RWPE2 (cell line): ENCODE measurements at regions not wholly inside any gene's neighbourhood (a gene's known extent, or its start where the extent isn't known, plus 50 kb on each side); places are given as distances from the start of the nearest gene placed in this dataset.
"Not testable (repeated sequence)": the region's sequence is repeated elsewhere in the genome, so short reads cannot be mapped to it uniquely, and the experiment has no call there.

Experiments
- ATAC-seq: fragments of 200-7000 bp; cut with Tn5 transposase; 3 replicates; pipeline ENCODE4 v1.9.1; 2021; ENCODE audit warnings: low read depth
- DNase-seq: peaks from one replicate; pipeline ENCODE4 v3.0.0-alpha.2; 2020; ENCODE audit warnings: low spot score
- H3K27ac ChIP-seq: fragments of 450-650 bp; 2 replicates; pipeline ENCODE4 v1.5.1; 2017; ENCODE audit warnings: mild to moderate bottlenecking; ENCODE audit not compliant: poor library complexity, severe bottlenecking
- H3K27me3 ChIP-seq: fragments of 250-450 bp; sonication (Bioruptor Pico); 2 replicates; pipeline ENCODE4 v1.5.1; 2021; ENCODE audit warnings: mild to moderate bottlenecking, moderate library complexity; ENCODE audit not compliant: insufficient read depth, poor library complexity, severe bottlenecking
- H3K36me3 ChIP-seq: fragments of 250-450 bp; sonication (Bioruptor Pico); 2 replicates; pipeline ENCODE4 v1.5.1; 2020; ENCODE audit warnings: low read depth, mild to moderate bottlenecking, moderate library complexity
- H3K4me1 ChIP-seq: fragments of 250-450 bp; sonication (Bioruptor Pico); 2 replicates; pipeline ENCODE4 v1.5.1; 2021; ENCODE audit warnings: mild to moderate bottlenecking, moderate library complexity; ENCODE audit not compliant: insufficient read depth, poor library complexity, severe bottlenecking
- H3K4me3 ChIP-seq: fragments of 250-450 bp; sonication (Bioruptor Pico); 2 replicates; pipeline ENCODE4 v1.5.1; 2021; ENCODE audit warnings: mild to moderate bottlenecking, moderate library complexity; ENCODE audit not compliant: severe bottlenecking
- H3K9me3 ChIP-seq: fragments of 250-450 bp; sonication (Bioruptor Pico); 2 replicates; pipeline ENCODE4 v1.5.1; 2021; ENCODE audit warnings: mild to moderate bottlenecking, moderate library complexity; ENCODE audit not compliant: severe bottlenecking
- TF ChIP-seq, protein P1 (sequence below): fragments of 450-650 bp; IDR thresholded peaks from one replicate; pipeline ENCODE4 v1.5.1; 2017; ENCODE audit warnings: mild to moderate bottlenecking, moderate library complexity; ENCODE audit not compliant: poor library complexity, severe bottlenecking

DNA sequence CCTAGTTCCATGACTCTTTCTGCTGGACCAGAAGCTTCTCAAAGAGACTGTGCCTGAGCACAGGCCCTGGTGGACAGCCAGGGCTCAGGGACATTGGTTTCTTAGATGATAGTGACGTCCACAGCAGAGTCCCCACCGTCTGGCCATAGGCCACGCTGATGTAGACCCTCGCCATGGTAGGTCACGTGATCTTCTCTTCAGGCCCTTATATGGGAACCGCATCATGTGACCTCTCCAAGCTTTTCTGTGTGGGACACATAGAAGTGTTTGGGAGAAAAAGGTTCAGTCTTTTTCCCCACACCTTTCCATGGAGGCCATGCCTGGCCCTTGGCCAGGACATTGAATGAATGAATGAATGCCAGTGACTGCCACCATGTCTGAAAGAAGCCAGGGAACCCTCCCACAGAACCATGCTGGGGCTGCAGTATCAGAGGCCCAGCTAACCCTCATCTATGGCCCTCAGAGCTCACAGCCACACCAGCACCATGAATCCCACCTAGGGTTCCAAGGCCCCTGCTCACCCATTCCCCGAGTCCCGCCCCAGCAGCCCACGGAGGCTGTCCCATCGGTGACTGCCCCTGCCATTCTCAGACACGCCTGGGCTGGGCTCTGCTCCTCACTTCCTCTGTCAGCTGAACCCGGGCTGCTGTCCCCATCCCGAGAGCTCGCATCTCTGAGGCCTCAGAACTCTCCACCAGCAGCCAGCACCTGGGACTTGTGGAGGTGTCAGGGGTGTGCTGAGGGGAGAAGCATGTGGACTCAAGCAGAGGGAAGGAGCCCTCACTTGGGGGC lies 292.1 kb downstream of the ADGRD1 start:
- ATAC-seq = no peak
- Histone ChIP-seq H3K9me3 (no peaks in the 10 kb centered on the region), H3K27me3 (no peaks in the 10 kb centered on the region), H3K36me3 (no peaks in the 10 kb centered on the region), H3K4me3 (no peak overlapping the region), H3K4me1 (no peaks in the 10 kb centered on the region), H3K27ac (no peak overlapping the region)
- TF ChIP-seq, protein P1, sequence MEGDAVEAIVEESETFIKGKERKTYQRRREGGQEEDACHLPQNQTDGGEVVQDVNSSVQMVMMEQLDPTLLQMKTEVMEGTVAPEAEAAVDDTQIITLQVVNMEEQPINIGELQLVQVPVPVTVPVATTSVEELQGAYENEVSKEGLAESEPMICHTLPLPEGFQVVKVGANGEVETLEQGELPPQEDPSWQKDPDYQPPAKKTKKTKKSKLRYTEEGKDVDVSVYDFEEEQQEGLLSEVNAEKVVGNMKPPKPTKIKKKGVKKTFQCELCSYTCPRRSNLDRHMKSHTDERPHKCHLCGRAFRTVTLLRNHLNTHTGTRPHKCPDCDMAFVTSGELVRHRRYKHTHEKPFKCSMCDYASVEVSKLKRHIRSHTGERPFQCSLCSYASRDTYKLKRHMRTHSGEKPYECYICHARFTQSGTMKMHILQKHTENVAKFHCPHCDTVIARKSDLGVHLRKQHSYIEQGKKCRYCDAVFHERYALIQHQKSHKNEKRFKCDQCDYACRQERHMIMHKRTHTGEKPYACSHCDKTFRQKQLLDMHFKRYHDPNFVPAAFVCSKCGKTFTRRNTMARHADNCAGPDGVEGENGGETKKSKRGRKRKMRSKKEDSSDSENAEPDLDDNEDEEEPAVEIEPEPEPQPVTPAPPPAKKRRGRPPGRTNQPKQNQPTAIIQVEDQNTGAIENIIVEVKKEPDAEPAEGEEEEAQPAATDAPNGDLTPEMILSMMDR = no peak
- no peak for DNase-seq

- H3K9me3 ChIP-seq, H3K4me3 ChIP-seq, H3K36me3 ChIP-seq, ATAC-seq, H3K4me1 ChIP-seq, H3K27ac ChIP-seq, DNase-seq, H3K27me3 ChIP-seq: not testable (repeated sequence)
Observed at GRCh38 chr12:131247026-131247725, 293.5 kb downstream of the ADGRD1 start.

DNA sequence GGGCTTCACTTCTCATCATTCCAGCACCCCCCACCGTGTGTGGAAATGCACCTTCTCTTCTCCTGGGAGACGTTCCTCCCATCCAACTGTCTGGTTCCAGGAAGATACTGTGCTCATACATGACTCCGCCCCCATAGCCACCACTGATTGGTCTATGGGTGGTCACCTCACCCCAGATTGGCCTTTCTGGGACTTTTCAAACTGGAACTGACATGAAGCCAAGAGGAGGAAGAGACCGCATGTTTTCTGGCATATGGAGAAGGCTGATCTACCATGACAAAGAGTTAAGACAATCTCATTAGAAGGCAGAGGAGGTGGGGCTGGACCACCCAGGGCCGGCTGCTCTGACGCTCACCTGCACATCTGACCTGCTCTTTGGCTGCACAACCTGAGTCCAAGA lies 294.2 kb downstream of the ADGRD1 start:
- not testable (repeated sequence) for H3K9me3 ChIP-seq, H3K4me1 ChIP-seq, H3K36me3 ChIP-seq, ATAC-seq, H3K27ac ChIP-seq, DNase-seq, H3K27me3 ChIP-seq, H3K4me3 ChIP-seq

GRCh38 chr12:131249246-131250027 lies 295.7 kb downstream of the ADGRD1 start:
- TF ChIP-seq, protein P1 = no peak
- Histone ChIP-seq H3K9me3 (no peaks in the 10 kb centered on the region), H3K36me3 (no peaks in the 10 kb centered on the region), H3K27me3 (no peaks in the 10 kb centered on the region), H3K4me1 (no peaks in the 10 kb centered on the region), H3K4me3 (no peak overlapping the region), H3K27ac (no peak overlapping the region)
- ATAC-seq (no peak), DNase-seq (no peak)

- H3K36me3 ChIP-seq = no peaks in the 10 kb centered on the region
- ATAC-seq (no peak), DNase-seq (no peak)
- no peaks in the 10 kb centered on the region for H3K9me3 ChIP-seq
- H3K27ac ChIP-seq = no peak overlapping the region
- no peak overlapping the region for H3K4me3 ChIP-seq
- no peaks in the 10 kb centered on the region for H3K27me3 ChIP-seq
- TF ChIP-seq, protein P1 = no peak
- no peaks in the 10 kb centered on the region for H3K4me1 ChIP-seq
Observed at GRCh38 chr12:131250028-131250950, 296.6 kb downstream of the ADGRD1 start.
